ENCODE measurements at regions not wholly inside any gene's neighbourhood (a gene's known extent, or its start where the extent isn't known, plus 50 kb on each side); places are given as distances from the start of the nearest gene placed in this dataset.

GRCh38 chr2:67854103-67854743 lies 208.6 kb downstream of the C1D start:
- TF ChIP-seq CTCF (IDR thresholded peaks at IDR 0.05), result no peak
- TF ChIP-seq POLR2A (IDR thresholded peaks at IDR 0.05), result no peak
- no peak for TF ChIP-seq POLR2AphosphoS5 (IDR thresholded peaks at IDR 0.05)
- no peak for TF ChIP-seq EP300 (IDR thresholded peaks at IDR 0.05)

All from sigmoid colon (tissue), 4 donors.